Ishikawa (cell line): ENCODE measurements at regions not wholly inside any gene's neighbourhood (a gene's known extent, or its start where the extent isn't known, plus 50 kb on each side); places are given as distances from the start of the nearest gene placed in this dataset.

Source experiments
- EGR1 ChIP-seq: IDR thresholded peaks from 2 replicates; pipeline ENCODE4 v1.6.1; 2012
- NFIC ChIP-seq: IDR thresholded peaks from 2 replicates; pipeline ENCODE4 v1.6.1; 2012
- RAD21 ChIP-seq: IDR thresholded peaks from 2 replicates; pipeline ENCODE4 v1.6.1; 2012; ENCODE audit warnings: low read depth
- TF ChIP-seq, protein P1 (sequence below): IDR thresholded peaks from 2 replicates; pipeline ENCODE4 v1.6.1; 2012; ENCODE audit warnings: low read depth, mild to moderate bottlenecking

DNA sequence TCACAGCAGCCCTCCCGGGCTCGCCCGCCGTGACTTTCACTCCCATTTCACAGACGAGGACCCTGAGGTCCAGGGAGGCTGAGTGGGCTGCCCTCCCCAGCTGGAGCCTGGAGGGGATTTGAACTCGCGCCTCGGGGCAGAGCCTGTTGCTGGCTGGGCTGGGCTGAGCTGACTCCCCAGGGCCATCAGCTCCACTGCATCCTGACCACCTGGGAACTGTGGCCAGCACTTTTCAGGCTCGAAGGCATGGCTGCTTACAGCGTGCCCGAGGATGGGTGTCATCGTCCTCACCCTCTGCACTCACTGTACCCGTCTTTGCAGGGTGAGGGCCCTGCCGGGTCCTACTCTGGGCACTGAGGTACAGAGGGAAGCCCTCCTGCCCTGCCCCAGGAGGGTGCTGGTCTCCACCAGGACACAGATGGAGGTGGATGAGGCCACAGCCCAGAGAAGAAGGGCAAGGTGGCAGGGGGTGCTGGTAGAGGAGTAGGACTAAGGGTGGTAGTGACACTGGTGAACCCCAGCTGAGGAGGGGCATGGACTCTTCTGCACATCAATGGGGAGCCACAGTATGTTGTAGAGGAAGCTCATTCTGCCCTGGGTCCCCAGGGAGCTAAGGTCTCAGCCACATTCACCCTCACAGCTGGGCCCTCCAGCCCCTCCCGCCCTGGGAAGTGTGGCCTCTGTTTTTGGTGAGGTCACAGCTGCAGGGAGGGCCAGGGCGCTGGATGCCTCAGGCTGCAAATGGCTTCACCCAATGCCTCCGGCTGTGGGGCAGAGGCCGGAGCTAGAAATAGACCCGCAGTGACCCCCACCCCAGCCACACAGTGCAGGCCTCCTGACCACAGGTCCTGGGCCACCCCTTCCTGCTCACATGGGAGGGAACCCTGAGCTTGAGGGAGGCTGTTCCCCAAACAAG, 365.1 kb upstream of the SFSWAP start:
- no peak for TF ChIP-seq NFIC
- TF ChIP-seq, protein P1, sequence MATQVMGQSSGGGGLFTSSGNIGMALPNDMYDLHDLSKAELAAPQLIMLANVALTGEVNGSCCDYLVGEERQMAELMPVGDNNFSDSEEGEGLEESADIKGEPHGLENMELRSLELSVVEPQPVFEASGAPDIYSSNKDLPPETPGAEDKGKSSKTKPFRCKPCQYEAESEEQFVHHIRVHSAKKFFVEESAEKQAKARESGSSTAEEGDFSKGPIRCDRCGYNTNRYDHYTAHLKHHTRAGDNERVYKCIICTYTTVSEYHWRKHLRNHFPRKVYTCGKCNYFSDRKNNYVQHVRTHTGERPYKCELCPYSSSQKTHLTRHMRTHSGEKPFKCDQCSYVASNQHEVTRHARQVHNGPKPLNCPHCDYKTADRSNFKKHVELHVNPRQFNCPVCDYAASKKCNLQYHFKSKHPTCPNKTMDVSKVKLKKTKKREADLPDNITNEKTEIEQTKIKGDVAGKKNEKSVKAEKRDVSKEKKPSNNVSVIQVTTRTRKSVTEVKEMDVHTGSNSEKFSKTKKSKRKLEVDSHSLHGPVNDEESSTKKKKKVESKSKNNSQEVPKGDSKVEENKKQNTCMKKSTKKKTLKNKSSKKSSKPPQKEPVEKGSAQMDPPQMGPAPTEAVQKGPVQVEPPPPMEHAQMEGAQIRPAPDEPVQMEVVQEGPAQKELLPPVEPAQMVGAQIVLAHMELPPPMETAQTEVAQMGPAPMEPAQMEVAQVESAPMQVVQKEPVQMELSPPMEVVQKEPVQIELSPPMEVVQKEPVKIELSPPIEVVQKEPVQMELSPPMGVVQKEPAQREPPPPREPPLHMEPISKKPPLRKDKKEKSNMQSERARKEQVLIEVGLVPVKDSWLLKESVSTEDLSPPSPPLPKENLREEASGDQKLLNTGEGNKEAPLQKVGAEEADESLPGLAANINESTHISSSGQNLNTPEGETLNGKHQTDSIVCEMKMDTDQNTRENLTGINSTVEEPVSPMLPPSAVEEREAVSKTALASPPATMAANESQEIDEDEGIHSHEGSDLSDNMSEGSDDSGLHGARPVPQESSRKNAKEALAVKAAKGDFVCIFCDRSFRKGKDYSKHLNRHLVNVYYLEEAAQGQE: no peak
- TF ChIP-seq RAD21: no peak
- no peak for TF ChIP-seq EGR1
